ENCODE measurements at regions not wholly inside any gene's neighbourhood (a gene's known extent, or its start where the extent isn't known, plus 50 kb on each side); places are given as distances from the start of the nearest gene placed in this dataset.

GRCh38 chr5:96037128-96037527 lies 75.5 kb upstream of the ELL2 start:
- Histone ChIP-seq H3K9me3 (ENCODE audit: control insufficient read depth in 1 of 2, insufficient read depth in 1 of 2, low read depth in 1 of 2, low read length in 2 of 2) (no peaks in the 10 kb centered on the region), H3K27ac (ENCODE audit: low read depth, low read length) (no peak overlapping the region), H2AFZ (ENCODE audit: low read depth, low read length, poor library complexity, severe bottlenecking) (no peak overlapping the region), H3K27me3 (ENCODE audit: insufficient read depth, low read length) (no peaks in the 10 kb centered on the region), H3K4me1 (ENCODE audit: control insufficient read depth in 1 of 2, insufficient read depth in 2 of 2, low read length in 2 of 2) (no peaks in the 10 kb centered on the region), H4K20me1 (ENCODE audit: insufficient read depth) (no peaks in the 10 kb centered on the region), H3K36me3 (ENCODE audit: control insufficient read depth in 1 of 2, insufficient read depth in 2 of 2, low read length in 2 of 2) (no peaks in the 10 kb centered on the region), H3K9ac (ENCODE audit: low read length) (no peak overlapping the region), H3K4me2 (ENCODE audit: low read length) (no peak overlapping the region), H3K79me2 (ENCODE audit: insufficient read depth, low read length) (no peaks in the 10 kb centered on the region), H3K9me2 (ENCODE audit: insufficient read depth) (no peaks in the 10 kb centered on the region), H3K4me3 (replicated peaks in 1 of 2; ENCODE audit: low read depth in 1 of 2, low read length in 2 of 2) (no peak overlapping the region)
- intact Hi-C loops (cut with micrococcal nuclease): no loop called here
- no peak for DNase-seq (ENCODE audit: low read depth, low spot score)
- no peak for ATAC-seq
- ChIA-PET RAD21 (ENCODE audit: low non-redundant PET in 1 of 2, low total read pairs in 2 of 2, uncharacterized antibody in 2 of 2, unreplicated experiment in 2 of 2) (no interaction called here), POLR2A (no interaction called here), CTCF (no interaction called here)
- TF ChIP-seq CEBPB (IDR thresholded peaks at IDR 0.05; ENCODE audit: low read depth) (no peak), SRF (IDR thresholded peaks at IDR 0.05; ENCODE audit: low read depth) (no peak), EZH2 (IDR thresholded peaks at IDR 0.05) (no peak), CTCF (IDR thresholded peaks at IDR 0.05 in 2 of 3, conservative IDR thresholded peaks at IDR 0.05 in 1 of 3; ENCODE audit: borderline replicate concordance in 1 of 3, insufficient read depth in 1 of 3, low read depth in 2 of 3, low read length in 2 of 3) (no peak)
- BruUV-seq (replicated peaks): no TSS peak

GRCh38 chr5:96036301-96036700 lies 74.7 kb upstream of the ELL2 start:
- Histone ChIP-seq H3K9me3 (ENCODE audit: control insufficient read depth in 1 of 2, insufficient read depth in 1 of 2, low read depth in 1 of 2, low read length in 2 of 2) (no peaks in the 10 kb centered on the region), H3K27ac (ENCODE audit: low read depth, low read length) (no peak overlapping the region), H3K4me1 (ENCODE audit: control insufficient read depth in 1 of 2, insufficient read depth in 2 of 2, low read length in 2 of 2) (no peaks in the 10 kb centered on the region), H3K4me2 (ENCODE audit: low read length) (no peak overlapping the region), H2AFZ (ENCODE audit: low read depth, low read length, poor library complexity, severe bottlenecking) (no peak overlapping the region), H3K79me2 (ENCODE audit: insufficient read depth, low read length) (no peaks in the 10 kb centered on the region), H3K36me3 (ENCODE audit: control insufficient read depth in 1 of 2, insufficient read depth in 2 of 2, low read length in 2 of 2) (no peaks in the 10 kb centered on the region), H4K20me1 (ENCODE audit: insufficient read depth) (no peaks in the 10 kb centered on the region), H3K9ac (ENCODE audit: low read length) (no peak overlapping the region), H3K27me3 (ENCODE audit: insufficient read depth, low read length) (no peaks in the 10 kb centered on the region), H3K9me2 (ENCODE audit: insufficient read depth) (no peaks in the 10 kb centered on the region), H3K4me3 (replicated peaks in 1 of 2; ENCODE audit: low read depth in 1 of 2, low read length in 2 of 2) (no peak overlapping the region)
- ChIA-PET RAD21 (ENCODE audit: low non-redundant PET in 1 of 2, low total read pairs in 2 of 2, uncharacterized antibody in 2 of 2, unreplicated experiment in 2 of 2) (no interaction called here), POLR2A (no interaction called here), CTCF (no interaction called here)
- ATAC-seq: no peak
- TF ChIP-seq MAX (IDR thresholded peaks at IDR 0.05): no peak
- TF ChIP-seq CEBPB (IDR thresholded peaks at IDR 0.05; ENCODE audit: low read depth): no peak
- no peak for TF ChIP-seq SP1 (IDR thresholded peaks at IDR 0.05; ENCODE audit: low read depth)
- TF ChIP-seq EGR1 (IDR thresholded peaks at IDR 0.05; ENCODE audit: low read depth): no peak
- TF ChIP-seq RAD21 (IDR thresholded peaks at IDR 0.05; ENCODE audit: low read depth): no peak
- TF ChIP-seq, protein P1, sequence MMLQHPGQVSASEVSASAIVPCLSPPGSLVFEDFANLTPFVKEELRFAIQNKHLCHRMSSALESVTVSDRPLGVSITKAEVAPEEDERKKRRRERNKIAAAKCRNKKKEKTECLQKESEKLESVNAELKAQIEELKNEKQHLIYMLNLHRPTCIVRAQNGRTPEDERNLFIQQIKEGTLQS (IDR thresholded peaks at IDR 0.05): no peak
- no peak for TF ChIP-seq JUND (IDR thresholded peaks at IDR 0.05)
- TF ChIP-seq, protein P2, sequence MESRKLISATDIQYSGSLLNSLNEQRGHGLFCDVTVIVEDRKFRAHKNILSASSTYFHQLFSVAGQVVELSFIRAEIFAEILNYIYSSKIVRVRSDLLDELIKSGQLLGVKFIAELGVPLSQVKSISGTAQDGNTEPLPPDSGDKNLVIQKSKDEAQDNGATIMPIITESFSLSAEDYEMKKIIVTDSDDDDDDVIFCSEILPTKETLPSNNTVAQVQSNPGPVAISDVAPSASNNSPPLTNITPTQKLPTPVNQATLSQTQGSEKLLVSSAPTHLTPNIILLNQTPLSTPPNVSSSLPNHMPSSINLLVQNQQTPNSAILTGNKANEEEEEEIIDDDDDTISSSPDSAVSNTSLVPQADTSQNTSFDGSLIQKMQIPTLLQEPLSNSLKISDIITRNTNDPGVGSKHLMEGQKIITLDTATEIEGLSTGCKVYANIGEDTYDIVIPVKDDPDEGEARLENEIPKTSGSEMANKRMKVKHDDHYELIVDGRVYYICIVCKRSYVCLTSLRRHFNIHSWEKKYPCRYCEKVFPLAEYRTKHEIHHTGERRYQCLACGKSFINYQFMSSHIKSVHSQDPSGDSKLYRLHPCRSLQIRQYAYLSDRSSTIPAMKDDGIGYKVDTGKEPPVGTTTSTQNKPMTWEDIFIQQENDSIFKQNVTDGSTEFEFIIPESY (IDR thresholded peaks at IDR 0.05; ENCODE audit: extremely low read depth, insufficient replicate concordance, low read length): no peak
- no peak for TF ChIP-seq SRF (IDR thresholded peaks at IDR 0.05; ENCODE audit: low read depth)
- BruUV-seq (replicated peaks): no TSS peak
- no peak for DNase-seq (ENCODE audit: low read depth, low spot score)
- intact Hi-C loops (cut with micrococcal nuclease): no loop called here

All from HCT116 (cell line).